ENCODE measurements at regions not wholly inside any gene's neighbourhood (a gene's known extent, or its start where the extent isn't known, plus 50 kb on each side); places are given as distances from the start of the nearest gene placed in this dataset.

GRCh38 chr9:108163321-108164005, 673.9 kb upstream of the KLF4 start:
- no peak overlapping the region for H3K27ac ChIP-seq
- TF ChIP-seq CTCF (IDR thresholded peaks at IDR 0.05) = no peak
- no peak for TF ChIP-seq ZFX (IDR thresholded peaks at IDR 0.05; ENCODE audit: borderline replicate concordance)

- no peak for TF ChIP-seq CTCF (IDR thresholded peaks at IDR 0.05)
- no peak for TF ChIP-seq ZFX (IDR thresholded peaks at IDR 0.05; ENCODE audit: borderline replicate concordance)
- no peak overlapping the region for H3K27ac ChIP-seq
These were observed 673.1 kb upstream of the KLF4 start for GRCh38 chr9:108162664-108163063.

GRCh38 chr9:108161503-108161902, 671.9 kb upstream of the KLF4 start:
- H3K27ac ChIP-seq = no peak overlapping the region
- TF ChIP-seq ZFX (IDR thresholded peaks at IDR 0.05; ENCODE audit: borderline replicate concordance) = no peak
- no peak for TF ChIP-seq CTCF (IDR thresholded peaks at IDR 0.05)

- TF ChIP-seq CTCF (IDR thresholded peaks at IDR 0.05) = no peak
- no peak for TF ChIP-seq ZFX (IDR thresholded peaks at IDR 0.05; ENCODE audit: borderline replicate concordance)
- no peak overlapping the region for H3K27ac ChIP-seq
These were observed 671.3 kb upstream of the KLF4 start for GRCh38 chr9:108160706-108161355.

- no peak for TF ChIP-seq CTCF (IDR thresholded peaks at IDR 0.05)
- TF ChIP-seq ZFX (IDR thresholded peaks at IDR 0.05; ENCODE audit: borderline replicate concordance) = no peak
- no peak overlapping the region for H3K27ac ChIP-seq
These were observed 670.5 kb upstream of the KLF4 start for GRCh38 chr9:108160039-108160438.

GRCh38 chr9:108158236-108158995, 668.8 kb upstream of the KLF4 start:
- no peak overlapping the region for H3K27ac ChIP-seq
- TF ChIP-seq ZFX (IDR thresholded peaks at IDR 0.05; ENCODE audit: borderline replicate concordance) (no peak), CTCF (IDR thresholded peaks at IDR 0.05) (no peak)

Measured in 22Rv1 (cell line).